ENCODE measurements at regions not wholly inside any gene's neighbourhood (a gene's known extent, or its start where the extent isn't known, plus 50 kb on each side); places are given as distances from the start of the nearest gene placed in this dataset.

DNA sequence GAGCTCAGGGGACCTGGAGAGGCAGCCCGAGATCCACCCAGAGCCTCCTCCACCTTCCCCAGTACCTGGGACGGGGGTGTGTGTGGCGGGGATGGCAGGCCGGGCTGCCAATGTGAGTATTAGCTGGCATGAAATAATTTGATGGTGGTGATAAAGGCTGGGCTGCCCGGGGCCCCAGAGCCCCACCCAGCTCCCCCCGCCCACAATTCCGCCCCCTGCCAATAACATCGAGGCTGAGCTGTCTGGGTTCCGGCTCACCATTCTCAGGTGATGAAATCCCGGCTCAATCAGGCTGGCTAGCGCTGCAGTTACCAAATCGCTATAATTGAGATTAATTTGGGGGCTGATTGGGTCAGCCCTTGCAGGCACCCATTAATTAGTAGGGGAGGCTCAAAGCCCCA is 103.8 kb upstream of the CASZ1 start:
- in situ Hi-C loops (cut with MboI; ENCODE audit: low sequenced_read_pairs, unreplicated experiment) = no loop called here
- TF ChIP-seq, protein P1, sequence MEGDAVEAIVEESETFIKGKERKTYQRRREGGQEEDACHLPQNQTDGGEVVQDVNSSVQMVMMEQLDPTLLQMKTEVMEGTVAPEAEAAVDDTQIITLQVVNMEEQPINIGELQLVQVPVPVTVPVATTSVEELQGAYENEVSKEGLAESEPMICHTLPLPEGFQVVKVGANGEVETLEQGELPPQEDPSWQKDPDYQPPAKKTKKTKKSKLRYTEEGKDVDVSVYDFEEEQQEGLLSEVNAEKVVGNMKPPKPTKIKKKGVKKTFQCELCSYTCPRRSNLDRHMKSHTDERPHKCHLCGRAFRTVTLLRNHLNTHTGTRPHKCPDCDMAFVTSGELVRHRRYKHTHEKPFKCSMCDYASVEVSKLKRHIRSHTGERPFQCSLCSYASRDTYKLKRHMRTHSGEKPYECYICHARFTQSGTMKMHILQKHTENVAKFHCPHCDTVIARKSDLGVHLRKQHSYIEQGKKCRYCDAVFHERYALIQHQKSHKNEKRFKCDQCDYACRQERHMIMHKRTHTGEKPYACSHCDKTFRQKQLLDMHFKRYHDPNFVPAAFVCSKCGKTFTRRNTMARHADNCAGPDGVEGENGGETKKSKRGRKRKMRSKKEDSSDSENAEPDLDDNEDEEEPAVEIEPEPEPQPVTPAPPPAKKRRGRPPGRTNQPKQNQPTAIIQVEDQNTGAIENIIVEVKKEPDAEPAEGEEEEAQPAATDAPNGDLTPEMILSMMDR (IDR thresholded peaks at IDR 0.05; ENCODE audit: borderline replicate concordance, control extremely low read depth, extremely low read depth, insufficient read depth, missing control alignments) = no peak
- no peak for DNase-seq (ENCODE audit: low spot score)

DNA sequence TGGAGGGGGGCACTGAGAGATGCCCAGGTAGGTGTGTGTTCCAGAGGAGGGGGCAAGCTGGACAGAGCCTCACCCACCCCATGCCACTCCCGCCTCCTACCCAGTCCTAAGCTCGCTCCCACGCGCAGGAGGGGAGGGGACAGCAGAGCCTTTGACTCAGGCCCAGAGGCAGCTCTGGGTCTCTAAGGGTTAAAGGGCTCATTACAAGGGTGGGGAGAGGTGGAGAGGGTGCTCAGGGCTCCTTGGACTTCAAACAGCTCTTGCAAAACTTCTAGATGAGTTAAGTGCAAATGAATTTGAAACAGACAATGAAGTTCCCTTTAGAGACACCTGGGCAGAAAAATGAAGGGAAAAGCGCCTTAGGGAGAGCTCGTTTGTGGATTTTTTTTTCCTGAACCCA is 104.2 kb upstream of the CASZ1 start:
- in situ Hi-C loops (cut with MboI; ENCODE audit: low sequenced_read_pairs, unreplicated experiment) = no loop called here
- no peak for DNase-seq (ENCODE audit: low spot score)
- TF ChIP-seq, protein P1 (IDR thresholded peaks at IDR 0.05; ENCODE audit: borderline replicate concordance, control extremely low read depth, extremely low read depth, insufficient read depth, missing control alignments) = no peak

DNA sequence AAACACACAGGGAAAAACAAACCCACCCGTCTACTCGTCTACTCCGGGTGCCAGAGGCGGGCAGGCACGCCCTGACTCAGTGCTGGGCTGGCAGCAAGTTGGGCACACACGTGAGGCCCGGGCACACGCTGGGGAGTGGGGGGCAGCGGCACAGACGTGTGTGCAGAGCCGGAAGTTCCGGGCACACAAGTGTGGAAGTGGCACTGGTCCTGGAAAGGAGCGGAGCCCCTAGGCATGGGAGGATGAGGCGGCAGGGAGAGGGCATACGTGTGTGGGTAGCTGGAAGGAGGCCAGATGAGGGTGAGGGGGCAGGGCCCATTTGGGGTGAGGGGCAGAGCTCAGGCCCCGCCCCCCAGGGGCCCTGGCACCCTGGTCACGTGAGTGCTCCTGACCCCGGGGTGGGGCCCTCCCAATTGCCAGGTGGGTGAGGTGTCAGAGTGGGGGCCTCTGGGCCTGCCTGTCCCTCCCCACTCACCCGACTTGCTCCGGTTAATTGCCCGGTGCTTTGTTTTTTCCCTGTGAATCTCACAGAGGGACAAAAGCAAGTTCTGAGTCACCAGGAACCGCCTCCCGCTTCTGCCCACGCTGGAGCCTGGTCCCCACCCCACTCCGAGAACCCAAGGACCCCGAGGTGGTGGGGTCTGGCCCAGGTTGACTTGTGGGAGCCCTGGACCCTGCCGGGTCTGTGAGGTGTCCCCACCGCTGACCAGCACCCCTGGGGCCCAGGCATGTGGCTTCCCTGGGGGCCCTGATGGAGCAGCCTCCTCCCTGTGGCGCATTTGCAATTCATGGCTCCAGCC is 104.8 kb upstream of the CASZ1 start:
- DNase-seq (ENCODE audit: low spot score) = no peak
- TF ChIP-seq, protein P1 (IDR thresholded peaks at IDR 0.05; ENCODE audit: borderline replicate concordance, control extremely low read depth, extremely low read depth, insufficient read depth, missing control alignments) = no peak
- in situ Hi-C loops (cut with MboI; ENCODE audit: low sequenced_read_pairs, unreplicated experiment) = no loop called here

DNA sequence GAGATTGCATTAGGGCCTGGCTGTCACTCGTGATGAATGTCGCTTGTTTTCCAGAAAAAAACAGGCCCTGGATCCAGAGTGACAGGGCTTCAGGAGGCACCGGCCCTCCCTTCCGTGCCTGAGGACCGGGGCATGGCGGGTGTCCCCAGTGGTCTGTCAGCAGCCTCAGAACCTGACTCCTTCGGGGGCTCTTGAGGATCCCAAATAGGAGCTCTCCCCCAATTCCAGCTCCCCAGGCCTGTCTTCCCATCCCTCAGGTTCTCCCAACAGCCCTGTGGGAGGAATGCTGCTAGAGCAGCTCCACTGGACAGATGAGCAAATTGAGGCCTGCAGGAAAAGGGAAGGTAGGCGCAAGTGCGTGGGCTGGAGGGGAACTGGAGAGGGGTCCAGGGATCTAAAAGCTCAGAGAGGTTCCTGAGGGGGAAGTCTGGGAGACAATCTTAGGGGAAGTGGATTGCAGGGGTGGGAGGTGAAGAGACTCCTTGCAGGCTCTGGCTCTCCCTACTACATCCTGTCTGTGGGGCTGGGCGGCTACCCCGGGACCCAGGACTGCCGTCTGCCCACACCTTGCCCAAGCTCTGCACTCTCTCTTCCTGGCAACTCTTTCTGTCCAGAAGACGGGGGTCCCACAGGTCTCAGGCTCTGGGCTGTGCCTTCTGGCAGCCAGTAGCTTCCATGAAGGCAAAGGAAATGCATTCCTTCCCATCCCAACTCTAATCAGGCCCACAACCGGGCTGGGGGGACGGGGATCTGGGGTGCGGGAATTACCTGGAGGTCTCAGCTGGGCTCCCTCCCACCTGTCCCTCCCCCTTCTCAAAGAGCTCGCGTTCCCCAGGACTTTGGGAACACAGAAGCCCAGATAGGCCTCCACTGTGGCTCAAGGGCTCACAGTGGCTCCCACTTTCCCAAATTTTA is 105.7 kb upstream of the CASZ1 start:
- in situ Hi-C loops (cut with MboI; ENCODE audit: low sequenced_read_pairs, unreplicated experiment) = no loop called here
- DNase-seq (ENCODE audit: low spot score) = no peak
- TF ChIP-seq, protein P1 (IDR thresholded peaks at IDR 0.05; ENCODE audit: borderline replicate concordance, control extremely low read depth, extremely low read depth, insufficient read depth, missing control alignments) = no peak

DNA sequence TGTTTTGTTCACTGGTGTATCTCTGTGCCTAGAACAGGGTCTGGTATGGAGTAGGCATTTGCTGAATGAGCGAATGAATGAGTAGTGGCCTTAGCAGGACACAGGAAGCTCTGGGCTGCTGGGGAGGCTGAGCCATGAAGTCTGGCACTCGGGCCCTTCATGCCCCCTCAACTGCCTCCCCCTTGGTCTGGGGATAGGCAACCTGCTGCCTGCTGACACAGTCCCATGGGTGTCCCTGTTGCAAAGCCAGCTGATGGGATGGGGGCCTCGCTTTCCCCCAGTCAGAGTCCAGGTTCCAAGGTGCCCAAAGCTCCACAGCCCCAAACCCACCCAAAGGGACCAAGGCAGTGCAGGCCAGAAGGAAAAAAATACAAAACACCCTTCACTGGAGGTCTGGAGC is 107.0 kb upstream of the CASZ1 start:
- in situ Hi-C loops (cut with MboI; ENCODE audit: low sequenced_read_pairs, unreplicated experiment) = no loop called here
- DNase-seq (ENCODE audit: low spot score) = no peak
- TF ChIP-seq, protein P1 (IDR thresholded peaks at IDR 0.05; ENCODE audit: borderline replicate concordance, control extremely low read depth, extremely low read depth, insufficient read depth, missing control alignments) = no peak

DNA sequence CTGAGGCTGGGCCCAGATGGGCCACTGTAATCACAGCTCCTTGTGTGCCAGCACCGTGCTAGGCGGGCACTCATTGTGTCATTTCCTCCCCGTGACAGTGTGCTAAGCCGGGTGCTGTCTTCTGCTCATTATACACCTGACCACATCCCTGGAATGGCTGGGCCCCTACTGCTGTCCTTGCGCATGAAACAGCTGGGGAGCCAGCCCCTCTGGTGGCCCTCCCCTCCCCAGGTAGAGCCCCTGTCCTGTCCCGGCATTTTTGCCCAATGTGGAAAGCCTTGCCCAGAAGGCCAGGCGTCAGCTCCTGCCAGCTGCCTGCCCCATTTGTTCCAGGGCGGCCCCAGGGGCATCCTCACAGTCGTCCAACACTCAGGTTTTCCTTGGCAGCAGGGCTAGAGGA is 107.4 kb upstream of the CASZ1 start:
- in situ Hi-C loops (cut with MboI; ENCODE audit: low sequenced_read_pairs, unreplicated experiment) = no loop called here
- no peak for DNase-seq (ENCODE audit: low spot score)
- TF ChIP-seq, protein P1 (IDR thresholded peaks at IDR 0.05; ENCODE audit: borderline replicate concordance, control extremely low read depth, extremely low read depth, insufficient read depth, missing control alignments) = no peak

All from GM13976 (cell line).